ENCODE measurements at regions not wholly inside any gene's neighbourhood (a gene's known extent, or its start where the extent isn't known, plus 50 kb on each side); places are given as distances from the start of the nearest gene placed in this dataset.

GRCh38 chr2:74740395-74740740, 86.3 kb downstream of the SEMA4F start:
- Histone ChIP-seq H3K36me3 (no peaks in the 10 kb centered on the region), H3K4me1 (peaks cover 9% of the 10 kb centered on the region), H3K27ac (no peak overlapping the region), H3K4me3 (no peak overlapping the region), H3K27me3 (no peaks in the 10 kb centered on the region), H3K9me3 (no peaks in the 10 kb centered on the region)
- DNase-seq: no peak
- no peak for ATAC-seq
- TF ChIP-seq, protein P1, sequence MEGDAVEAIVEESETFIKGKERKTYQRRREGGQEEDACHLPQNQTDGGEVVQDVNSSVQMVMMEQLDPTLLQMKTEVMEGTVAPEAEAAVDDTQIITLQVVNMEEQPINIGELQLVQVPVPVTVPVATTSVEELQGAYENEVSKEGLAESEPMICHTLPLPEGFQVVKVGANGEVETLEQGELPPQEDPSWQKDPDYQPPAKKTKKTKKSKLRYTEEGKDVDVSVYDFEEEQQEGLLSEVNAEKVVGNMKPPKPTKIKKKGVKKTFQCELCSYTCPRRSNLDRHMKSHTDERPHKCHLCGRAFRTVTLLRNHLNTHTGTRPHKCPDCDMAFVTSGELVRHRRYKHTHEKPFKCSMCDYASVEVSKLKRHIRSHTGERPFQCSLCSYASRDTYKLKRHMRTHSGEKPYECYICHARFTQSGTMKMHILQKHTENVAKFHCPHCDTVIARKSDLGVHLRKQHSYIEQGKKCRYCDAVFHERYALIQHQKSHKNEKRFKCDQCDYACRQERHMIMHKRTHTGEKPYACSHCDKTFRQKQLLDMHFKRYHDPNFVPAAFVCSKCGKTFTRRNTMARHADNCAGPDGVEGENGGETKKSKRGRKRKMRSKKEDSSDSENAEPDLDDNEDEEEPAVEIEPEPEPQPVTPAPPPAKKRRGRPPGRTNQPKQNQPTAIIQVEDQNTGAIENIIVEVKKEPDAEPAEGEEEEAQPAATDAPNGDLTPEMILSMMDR (IDR thresholded peaks at IDR 0.05): no peak
- intact Hi-C loops (cut with DNase I): no loop called here

- intact Hi-C loops (cut with DNase I): no loop called here
- TF ChIP-seq, protein P1 (IDR thresholded peaks at IDR 0.05): no peak
- Histone ChIP-seq H3K27ac (no peak overlapping the region), H3K27me3 (no peaks in the 10 kb centered on the region), H3K4me3 (no peak overlapping the region), H3K9me3 (no peaks in the 10 kb centered on the region), H3K36me3 (no peaks in the 10 kb centered on the region), H3K4me1 (peaks cover 9% of the 10 kb centered on the region)
- DNase-seq (peak; percentile 79), ATAC-seq (peak; percentile 95)
These were observed 86.8 kb downstream of the SEMA4F start for GRCh38 chr2:74740741-74741431.

DNA sequence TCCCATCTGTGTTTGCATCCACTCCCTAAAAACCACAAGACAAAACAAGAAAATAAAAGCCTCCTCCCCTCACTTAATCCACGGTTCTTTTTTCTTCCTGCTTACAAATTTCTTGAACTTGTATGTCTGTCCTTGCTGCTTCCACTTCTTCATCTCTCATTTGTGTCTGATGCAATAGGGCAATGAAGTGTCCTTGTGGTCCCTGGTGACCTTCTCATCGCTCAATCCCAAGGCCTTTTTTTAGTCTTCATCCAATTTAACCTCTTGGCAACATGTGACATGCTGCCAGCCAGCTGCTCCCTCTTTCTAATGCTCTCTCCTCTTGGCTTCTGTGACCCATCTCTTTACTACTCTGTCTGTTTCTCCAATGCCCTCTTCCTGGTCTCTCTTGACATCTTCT, 87.6 kb downstream of the SEMA4F start:
- DNase-seq: no peak
- intact Hi-C loops (cut with DNase I): no loop called here
- no peaks in the 10 kb centered on the region for H3K36me3 ChIP-seq
- H3K4me3 ChIP-seq: no peak overlapping the region
- TF ChIP-seq, protein P1 (IDR thresholded peaks at IDR 0.05): no peak
- no peak overlapping the region for H3K27ac ChIP-seq
- ATAC-seq: no peak
- no peaks in the 10 kb centered on the region for H3K9me3 ChIP-seq
- peaks cover 9% of the 10 kb centered on the region for H3K4me1 ChIP-seq
- no peaks in the 10 kb centered on the region for H3K27me3 ChIP-seq

DNA sequence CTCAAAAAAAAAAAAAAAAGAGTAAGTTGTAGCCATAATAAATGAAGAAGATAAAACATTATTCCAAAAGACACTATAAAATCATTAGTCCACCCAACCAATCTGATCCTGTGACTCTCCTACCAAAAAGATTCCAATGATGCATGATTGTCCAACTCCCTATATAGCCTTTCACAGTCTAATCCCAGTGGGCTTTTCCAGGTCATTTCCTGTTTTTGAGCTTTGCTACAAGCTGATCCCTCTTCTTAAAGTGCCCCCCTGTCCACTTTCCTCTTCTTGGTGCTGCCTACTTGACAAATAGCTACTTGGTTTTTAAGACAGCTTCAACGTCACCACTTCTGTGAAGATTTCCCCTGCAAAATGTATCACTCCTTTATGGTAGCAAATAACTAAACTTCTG, 88.4 kb downstream of the SEMA4F start:
- H3K27ac ChIP-seq: no peak overlapping the region
- H3K36me3 ChIP-seq: no peaks in the 10 kb centered on the region
- no peak for DNase-seq
- TF ChIP-seq, protein P1 (IDR thresholded peaks at IDR 0.05): no peak
- no peak overlapping the region for H3K4me3 ChIP-seq
- no peaks in the 10 kb centered on the region for H3K9me3 ChIP-seq
- intact Hi-C loops (cut with DNase I): no loop called here
- no peaks in the 10 kb centered on the region for H3K27me3 ChIP-seq
- peaks cover 9% of the 10 kb centered on the region for H3K4me1 ChIP-seq
- ATAC-seq: no peak

DNA sequence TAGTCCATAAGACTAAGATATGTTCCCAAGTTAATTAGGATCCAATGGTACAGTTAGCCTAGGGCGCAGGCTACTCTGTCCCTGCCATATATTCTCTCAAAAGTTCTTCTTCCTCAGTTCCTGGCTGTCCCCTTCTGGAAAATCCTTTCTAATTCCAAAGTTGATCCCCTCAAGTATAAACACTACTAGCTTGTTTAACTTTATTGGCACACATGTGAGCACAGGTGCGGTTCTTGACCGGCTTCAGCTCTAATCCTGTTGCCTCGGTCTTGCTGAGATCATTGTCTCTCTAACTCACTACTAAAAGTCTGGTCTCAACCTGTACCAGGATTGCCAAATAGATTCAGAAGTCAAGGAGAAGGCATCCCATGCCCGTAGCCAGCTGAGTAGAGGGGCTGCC, 89.0 kb downstream of the SEMA4F start:
- DNase-seq: no peak
- ATAC-seq: no peak
- TF ChIP-seq, protein P1 (IDR thresholded peaks at IDR 0.05): no peak
- Histone ChIP-seq H3K27ac (no peak overlapping the region), H3K4me3 (no peak overlapping the region), H3K36me3 (no peaks in the 10 kb centered on the region), H3K4me1 (peaks cover 9% of the 10 kb centered on the region), H3K9me3 (no peaks in the 10 kb centered on the region), H3K27me3 (no peaks in the 10 kb centered on the region)
- intact Hi-C loops (cut with DNase I): no loop called here

- Histone ChIP-seq H3K9me3 (no peaks in the 10 kb centered on the region), H3K27ac (no peak overlapping the region), H3K4me1 (peaks cover 9% of the 10 kb centered on the region), H3K27me3 (no peaks in the 10 kb centered on the region), H3K4me3 (no peak overlapping the region), H3K36me3 (no peaks in the 10 kb centered on the region)
- intact Hi-C loops (cut with DNase I): no loop called here
- ATAC-seq: no peak
- no peak for DNase-seq
- TF ChIP-seq, protein P1 (IDR thresholded peaks at IDR 0.05): no peak
These were observed 89.7 kb downstream of the SEMA4F start for GRCh38 chr2:74743778-74744177.

All from upper lobe of right lung (tissue), 1 donor.